GM21786 (cell line): ENCODE measurements at regions not wholly inside any gene's neighbourhood (a gene's known extent, or its start where the extent isn't known, plus 50 kb on each side); places are given as distances from the start of the nearest gene placed in this dataset.

Experiments
- ATAC-seq: cut with Tn5 transposase; IDR thresholded peaks from one replicate; pipeline ENCODE4 v1.9.1; 2021; ENCODE audit not compliant: unreplicated experiment

GRCh38 chr14:71482671-71483070 lies 449.6 kb upstream of the RGS6 start:
- no peak for ATAC-seq

GRCh38 chr14:71483154-71483553 lies 449.1 kb upstream of the RGS6 start:
- no peak for ATAC-seq

GRCh38 chr14:71485833-71486232 lies 446.4 kb upstream of the RGS6 start:
- ATAC-seq: no peak

GRCh38 chr14:71486279-71486678 lies 445.9 kb upstream of the RGS6 start:
- ATAC-seq: no peak

GRCh38 chr14:71487449-71487848 lies 444.8 kb upstream of the RGS6 start:
- ATAC-seq: no peak

GRCh38 chr14:71487941-71488340 lies 444.3 kb upstream of the RGS6 start:
- no peak for ATAC-seq

GRCh38 chr14:71488703-71489191 lies 443.5 kb upstream of the RGS6 start:
- ATAC-seq: no peak

- no peak for ATAC-seq
Measured at GRCh38 chr14:71489742-71490141, 442.5 kb upstream of the RGS6 start.

- ATAC-seq: no peak
Measured at GRCh38 chr14:71491931-71492330, 440.3 kb upstream of the RGS6 start.

GRCh38 chr14:71492346-71492745 lies 439.9 kb upstream of the RGS6 start:
- no peak for ATAC-seq

- peak; percentile 87 for ATAC-seq
Measured at GRCh38 chr14:71497645-71498086, 434.6 kb upstream of the RGS6 start.

GRCh38 chr14:71498212-71498611 lies 434.0 kb upstream of the RGS6 start:
- peak; percentile 4 for ATAC-seq

- no peak for ATAC-seq
Measured at GRCh38 chr14:71499018-71499417, 433.2 kb upstream of the RGS6 start.

- ATAC-seq: no peak
Measured at GRCh38 chr14:71507681-71508080, 424.5 kb upstream of the RGS6 start.

GRCh38 chr14:71508901-71509300 lies 423.3 kb upstream of the RGS6 start:
- ATAC-seq: no peak

GRCh38 chr14:71511152-71511551 lies 421.1 kb upstream of the RGS6 start:
- no peak for ATAC-seq

- ATAC-seq: no peak
Measured at GRCh38 chr14:71514941-71515919, 417.0 kb upstream of the RGS6 start.

- ATAC-seq: no peak
Measured at GRCh38 chr14:71521238-71522135, 410.7 kb upstream of the RGS6 start.

- ATAC-seq: peak; percentile 79
Measured at GRCh38 chr14:71523630-71524319, 408.5 kb upstream of the RGS6 start.

- peak; percentile 48 for ATAC-seq
Measured at GRCh38 chr14:71524320-71524982, 407.8 kb upstream of the RGS6 start.
